ENCODE measurements at regions not wholly inside any gene's neighbourhood (a gene's known extent, or its start where the extent isn't known, plus 50 kb on each side); places are given as distances from the start of the nearest gene placed in this dataset.

- Histone ChIP-seq H3K27ac (no peak overlapping the region), H3K27me3 (no peaks in the 10 kb centered on the region), H3K4me3 (no peak overlapping the region), H3K9me3 (no peaks in the 10 kb centered on the region), H3K36me3 (ENCODE audit: low read depth, missing control alignments) (no peaks in the 10 kb centered on the region), H3K4me1 (no peaks in the 10 kb centered on the region)
- 89 to 94% methylated on average over 2 of the region's 2 CpGs for WGBS, 2 donors
- TF ChIP-seq CTCF (IDR thresholded peaks at IDR 0.05): no peak
- TF ChIP-seq POLR2A (IDR thresholded peaks at IDR 0.05): no peak
- DNase-seq: no peak
- intact Hi-C loops (cut with DNase I; ENCODE audit: low total_unique reads): no loop called here
Measured at GRCh38 chr12:23041774-23042173, 416.8 kb downstream of the ETNK1 start.

GRCh38 chr12:23043646-23044045, 418.7 kb downstream of the ETNK1 start:
- no peak for DNase-seq
- intact Hi-C loops (cut with DNase I; ENCODE audit: low total_unique reads): no loop called here
- Histone ChIP-seq H3K9me3 (no peaks in the 10 kb centered on the region), H3K27me3 (no peaks in the 10 kb centered on the region), H3K36me3 (ENCODE audit: low read depth, missing control alignments) (no peaks in the 10 kb centered on the region), H3K4me3 (no peak overlapping the region), H3K27ac (no peak overlapping the region), H3K4me1 (no peaks in the 10 kb centered on the region)
- WGBS, 2 donors: 86 to 88% methylated on average over 1 of the region's 1 CpG
- no peak for TF ChIP-seq CTCF (IDR thresholded peaks at IDR 0.05)
- TF ChIP-seq POLR2A (IDR thresholded peaks at IDR 0.05): no peak

GRCh38 chr12:23049180-23049579, 424.2 kb downstream of the ETNK1 start:
- Histone ChIP-seq H3K27me3 (no peaks in the 10 kb centered on the region), H3K9me3 (no peaks in the 10 kb centered on the region), H3K4me3 (no peak overlapping the region), H3K36me3 (ENCODE audit: low read depth, missing control alignments) (no peaks in the 10 kb centered on the region), H3K4me1 (no peaks in the 10 kb centered on the region), H3K27ac (no peak overlapping the region)
- 95 to 100% methylated on average over 1 of the region's 1 CpG for WGBS, 2 donors
- DNase-seq: no peak
- TF ChIP-seq POLR2A (IDR thresholded peaks at IDR 0.05): no peak
- intact Hi-C loops (cut with DNase I; ENCODE audit: low total_unique reads): no loop called here

- TF ChIP-seq CTCF (IDR thresholded peaks at IDR 0.05) (no peak), POLR2A (IDR thresholded peaks at IDR 0.05) (no peak)
- peak; percentile 19 for DNase-seq
- no peaks in the 10 kb centered on the region for H3K4me1 ChIP-seq
- H3K36me3 ChIP-seq (ENCODE audit: low read depth, missing control alignments): no peaks in the 10 kb centered on the region
- 34 to 40% methylated on average over 4 of the region's 4 CpGs for WGBS, 2 donors
- intact Hi-C loops (cut with DNase I; ENCODE audit: low total_unique reads): no loop called here
- H3K9me3 ChIP-seq: no peaks in the 10 kb centered on the region
- no peaks in the 10 kb centered on the region for H3K27me3 ChIP-seq
- H3K27ac ChIP-seq: no peak overlapping the region
- H3K4me3 ChIP-seq: no peak overlapping the region
Measured at GRCh38 chr12:23055004-23055403, 430.0 kb downstream of the ETNK1 start.

GRCh38 chr12:23057571-23057970, 432.6 kb downstream of the ETNK1 start:
- H3K4me1 ChIP-seq: no peaks in the 10 kb centered on the region
- intact Hi-C loops (cut with DNase I; ENCODE audit: low total_unique reads): no loop called here
- no peak overlapping the region for H3K27ac ChIP-seq
- no peak overlapping the region for H3K4me3 ChIP-seq
- no peak for DNase-seq
- H3K36me3 ChIP-seq (ENCODE audit: low read depth, missing control alignments): no peaks in the 10 kb centered on the region
- no peak for TF ChIP-seq CTCF (IDR thresholded peaks at IDR 0.05)
- TF ChIP-seq POLR2A (IDR thresholded peaks at IDR 0.05): no peak
- 56 to 72% methylated on average over 2 of the region's 2 CpGs for WGBS, 2 donors
- no peaks in the 10 kb centered on the region for H3K27me3 ChIP-seq
- no peaks in the 10 kb centered on the region for H3K9me3 ChIP-seq

Data from testis (tissue), 2 donors.